Thymus (tissue), 11 donors: ENCODE measurements at regions not wholly inside any gene's neighbourhood (a gene's known extent, or its start where the extent isn't known, plus 50 kb on each side); places are given as distances from the start of the nearest gene placed in this dataset.
"Not testable (repeated sequence)": the region's sequence is repeated elsewhere in the genome, so short reads cannot be mapped to it uniquely, and the experiment has no call there.

Source experiments
- DNase-seq, 9 donors: peaks; one replicate each; pipeline ENCODE4 v3.0.0-alpha.2; 2013; ENCODE audit warnings: low spot score in 9 of 9, low read depth in 6 of 9, missing footprints in 1 of 9
- H3K27ac ChIP-seq, 2 donors: one replicate each; pipeline ENCODE4 v1.5.1; 2013; ENCODE audit warnings: control low read depth in 1 of 2, low read depth in 1 of 2, low read length in 1 of 2, mild to moderate bottlenecking in 1 of 2, moderate library complexity in 1 of 2
- H3K27me3 ChIP-seq, 2 donors: one replicate each; pipeline ENCODE4 v1.5.1; 2013; ENCODE audit warnings: low read length in 1 of 2; ENCODE audit not compliant: control insufficient read depth in 2 of 2, insufficient read depth in 1 of 2
- H3K36me3 ChIP-seq, 2 donors: one replicate each; pipeline ENCODE4 v1.5.1; 2013; ENCODE audit warnings: low read length in 1 of 2, mild to moderate bottlenecking in 1 of 2, moderate library complexity in 1 of 2; ENCODE audit not compliant: control insufficient read depth in 2 of 2, insufficient read depth in 2 of 2
- H3K4me1 ChIP-seq, 2 donors: one replicate each; pipeline ENCODE4 v1.5.1; 2013; ENCODE audit warnings: low read length in 2 of 2; ENCODE audit not compliant: control insufficient read depth in 2 of 2, insufficient read depth in 2 of 2
- H3K4me3 ChIP-seq, 2 donors: one replicate each; pipeline ENCODE4 v1.5.1; 2013; ENCODE audit warnings: low read length in 2 of 2, control low read depth in 1 of 2, mild to moderate bottlenecking in 1 of 2
- H3K9me3 ChIP-seq, 2 donors: one replicate each; pipeline ENCODE4 v1.5.1; 2013; ENCODE audit warnings: low read length in 1 of 2, mild to moderate bottlenecking in 1 of 2; ENCODE audit not compliant: control insufficient read depth in 2 of 2, insufficient read depth in 1 of 2
- WGBS: extraction: QIAGEN DNeasy Blood & Tissue Kit; methylation state at CpG from one replicate; pipeline ENCODE4 v1.1.7; 2013; 5-methylcytosine and 5-hydroxymethylcytosine counted together
- donor health status: healthy.

GRCh38 chr15:77897896-77898406 lies 179.6 kb downstream of the TBC1D2B start:
- Histone ChIP-seq H3K4me1 (no peaks in the 10 kb centered on the region), H3K27me3 (no peaks in the 10 kb centered on the region), H3K9me3 (no peaks in the 10 kb centered on the region), H3K27ac (no peak overlapping the region), H3K36me3 (no peaks in the 10 kb centered on the region), H3K4me3 (no peak overlapping the region)
- 96% methylated on average over 12 of the region's 12 CpGs for WGBS
- DNase-seq = no peak

DNA sequence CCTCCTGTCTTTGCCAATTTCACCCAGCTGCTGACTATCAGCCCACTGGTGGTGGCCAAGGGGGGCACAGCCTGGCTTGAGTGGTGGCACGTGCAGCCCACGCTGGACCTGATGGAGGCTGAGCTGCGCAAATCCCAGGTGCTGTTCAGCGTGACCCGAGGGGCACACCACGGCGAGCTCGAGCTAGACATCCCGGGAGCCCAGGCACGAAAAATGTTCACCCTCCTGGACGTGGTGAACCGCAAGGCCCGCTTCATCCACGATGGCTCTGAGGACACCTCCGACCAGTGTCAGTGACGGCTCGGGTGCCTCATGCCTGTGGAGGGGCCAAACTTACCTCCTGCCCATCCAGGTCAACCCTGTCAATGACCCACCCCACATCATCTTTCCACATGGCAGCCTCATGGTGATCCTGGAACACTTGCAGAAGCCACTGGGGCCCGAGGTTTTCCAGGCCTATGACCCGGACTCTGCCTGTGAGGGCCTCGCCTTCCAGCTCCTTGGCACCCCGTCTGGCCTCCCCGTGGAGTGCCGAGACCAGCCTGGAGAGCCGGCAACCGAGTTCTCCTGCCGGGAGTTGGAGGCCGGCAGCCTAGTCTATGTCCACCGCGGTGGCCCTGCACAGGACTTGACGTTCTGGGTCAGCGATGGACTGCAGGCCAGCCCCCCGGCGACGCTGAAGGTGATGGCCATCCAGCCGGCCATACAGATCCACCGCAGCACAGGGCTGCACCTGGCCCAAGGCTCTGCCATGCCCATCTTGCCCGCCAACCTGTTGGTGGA lies 180.2 kb downstream of the TBC1D2B start:
- H3K4me3 ChIP-seq, DNase-seq, H3K9me3 ChIP-seq, H3K27me3 ChIP-seq, H3K4me1 ChIP-seq, H3K27ac ChIP-seq, H3K36me3 ChIP-seq: not testable (repeated sequence)
- WGBS = 97% methylated on average over 36 of the region's 37 CpGs

DNA sequence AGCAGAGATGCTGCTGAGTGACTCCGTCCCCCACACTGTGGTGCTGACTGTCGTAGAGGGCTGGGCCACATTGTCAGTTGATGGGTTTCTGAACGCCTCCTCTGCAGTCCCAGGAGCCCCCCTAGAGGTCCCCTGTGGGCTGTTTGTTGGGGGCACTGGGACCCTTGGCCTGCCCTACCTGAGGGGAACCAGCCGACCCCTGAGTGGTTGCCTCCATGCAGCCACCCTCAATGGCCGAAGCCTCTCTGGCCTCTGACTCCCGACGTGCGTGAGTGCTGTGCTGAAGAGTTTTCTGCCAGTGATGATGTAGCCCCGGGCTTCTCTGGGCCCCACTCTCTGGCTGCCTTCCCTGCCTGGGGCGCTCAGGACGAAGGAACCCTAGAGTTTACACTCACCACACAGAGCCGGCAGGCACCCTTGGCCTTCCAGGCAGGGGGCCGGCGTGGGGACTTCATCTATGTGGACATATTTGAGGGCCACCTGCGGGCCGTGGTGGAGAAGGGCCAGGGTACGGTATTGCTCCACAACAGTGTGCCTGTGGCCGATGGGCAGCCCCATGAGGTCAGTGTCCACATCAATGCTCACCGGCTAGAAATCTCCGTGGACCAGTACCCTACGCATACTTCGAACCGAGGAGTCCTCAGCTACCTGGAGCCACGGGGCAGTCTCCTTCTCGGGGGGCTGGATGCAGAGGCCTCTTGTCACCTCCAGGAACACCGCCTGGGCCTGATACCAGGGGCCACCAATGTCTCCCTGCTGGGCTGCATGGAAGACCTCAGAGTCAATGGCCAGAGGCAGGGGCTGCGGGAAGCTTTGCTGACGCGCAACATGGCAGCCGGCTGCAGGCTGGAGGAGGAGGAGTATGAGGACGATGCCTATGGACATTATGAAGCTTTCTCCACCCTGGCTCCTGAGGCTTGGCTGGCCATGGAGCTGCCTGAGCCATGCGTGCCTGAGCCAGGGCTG lies 181.1 kb downstream of the TBC1D2B start:
- H3K27me3 ChIP-seq, DNase-seq, H3K27ac ChIP-seq, H3K4me3 ChIP-seq, H3K4me1 ChIP-seq, H3K36me3 ChIP-seq, H3K9me3 ChIP-seq: not testable (repeated sequence)
- WGBS = 93% methylated on average over 32 of the region's 32 CpGs

DNA sequence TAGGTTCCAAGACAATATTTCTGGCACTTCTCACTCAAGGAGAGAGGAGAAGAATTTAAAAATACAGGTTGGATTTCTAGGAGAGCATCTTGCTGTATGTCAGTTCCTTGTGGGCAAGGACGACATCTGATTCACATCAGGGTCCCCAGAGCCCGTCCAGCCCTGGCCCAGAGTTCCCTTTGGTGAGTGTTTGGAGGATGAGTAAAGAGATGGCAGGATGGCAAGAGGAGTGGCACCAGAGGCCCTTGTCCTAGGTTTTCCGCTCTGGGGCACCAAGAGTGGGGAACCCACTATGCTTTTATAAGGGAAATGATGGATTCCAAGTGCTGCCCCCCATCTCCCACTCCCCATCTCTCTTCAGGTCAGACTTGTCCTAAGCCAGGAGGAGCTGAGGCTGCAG lies 181.8 kb downstream of the TBC1D2B start:
- Histone ChIP-seq H3K4me3 (no peak overlapping the region), H3K36me3 (no peaks in the 10 kb centered on the region), H3K27me3 (no peaks in the 10 kb centered on the region), H3K27ac (no peak overlapping the region), H3K9me3 (no peaks in the 10 kb centered on the region), H3K4me1 (no peaks in the 10 kb centered on the region)
- DNase-seq = no peak
- WGBS = 94% methylated on average over 3 of the region's 3 CpGs

DNA sequence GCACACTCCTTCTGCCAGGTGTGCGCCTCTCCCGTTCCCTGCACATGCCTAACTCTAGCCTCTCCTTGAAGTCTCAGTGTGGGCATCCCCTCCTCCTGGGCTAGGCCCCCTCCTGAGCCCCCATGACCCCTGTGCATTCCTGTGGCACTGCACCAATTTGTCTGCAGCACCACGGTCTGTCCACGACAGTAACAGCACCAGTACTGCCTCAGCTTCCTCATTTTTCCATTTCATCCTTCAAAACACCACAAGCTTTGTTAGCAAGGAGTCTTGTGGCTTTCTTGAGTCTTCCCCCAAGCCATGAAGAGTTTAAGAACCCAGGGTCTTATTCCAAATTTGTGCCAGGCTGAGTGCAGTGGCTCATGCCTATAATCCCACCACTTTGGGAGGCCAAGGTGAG lies 182.4 kb downstream of the TBC1D2B start:
- not testable (repeated sequence) for H3K4me3 ChIP-seq, H3K27me3 ChIP-seq, H3K36me3 ChIP-seq, H3K9me3 ChIP-seq, H3K27ac ChIP-seq, DNase-seq, H3K4me1 ChIP-seq
- WGBS = 48% methylated on average over 4 of the region's 4 CpGs

DNA sequence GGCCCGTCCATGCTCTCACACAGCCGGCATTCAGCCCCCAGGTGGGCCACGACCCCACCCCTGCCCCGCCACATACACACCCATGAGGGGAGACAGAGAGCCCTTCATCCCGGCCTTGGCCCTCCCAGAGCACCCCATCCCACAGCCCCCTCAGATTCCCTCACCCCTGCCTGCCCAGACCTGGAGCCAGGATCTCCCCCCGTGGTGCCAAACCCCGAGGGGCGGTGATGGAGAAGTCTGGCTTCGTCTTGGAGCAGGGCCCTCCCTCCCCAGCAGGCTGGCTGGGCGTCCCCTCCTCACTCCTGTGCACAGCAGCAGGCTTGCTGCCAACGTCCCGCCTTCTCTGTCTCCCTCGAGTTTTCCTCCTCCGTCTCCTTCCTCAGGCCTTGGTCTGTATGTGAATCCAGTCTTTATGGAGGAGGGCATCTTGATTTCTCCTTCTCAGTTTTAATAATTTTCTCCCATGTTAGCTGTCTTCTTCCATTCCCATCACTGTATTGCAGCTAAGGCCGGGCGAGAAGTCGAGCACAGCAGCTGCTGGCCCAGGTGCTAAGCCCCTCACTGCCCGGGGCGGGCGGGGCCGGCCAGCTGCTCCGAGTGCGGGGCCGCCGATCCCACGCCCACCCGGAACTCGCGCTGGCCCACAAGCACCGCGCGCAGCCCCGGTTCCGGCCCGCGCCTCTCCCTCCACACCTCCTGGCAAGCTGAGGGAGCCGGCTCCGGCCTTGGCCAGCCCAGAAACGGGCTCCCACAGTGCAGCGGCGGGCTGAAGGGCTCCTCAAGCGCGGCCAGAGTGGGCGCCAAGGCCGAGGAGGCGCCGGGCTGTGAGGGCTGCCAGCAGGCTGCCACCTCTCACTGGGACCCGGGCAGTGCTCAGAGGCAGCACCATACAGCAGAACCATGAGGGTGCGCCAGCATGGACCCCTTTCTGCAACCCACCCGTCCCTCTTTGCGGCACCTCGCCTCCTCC lies 183.6 kb downstream of the TBC1D2B start:
- not testable (repeated sequence) for H3K9me3 ChIP-seq, H3K27ac ChIP-seq, H3K4me1 ChIP-seq, H3K27me3 ChIP-seq, H3K4me3 ChIP-seq, DNase-seq, H3K36me3 ChIP-seq
- 90% methylated on average over 52 of the region's 52 CpGs for WGBS

DNA sequence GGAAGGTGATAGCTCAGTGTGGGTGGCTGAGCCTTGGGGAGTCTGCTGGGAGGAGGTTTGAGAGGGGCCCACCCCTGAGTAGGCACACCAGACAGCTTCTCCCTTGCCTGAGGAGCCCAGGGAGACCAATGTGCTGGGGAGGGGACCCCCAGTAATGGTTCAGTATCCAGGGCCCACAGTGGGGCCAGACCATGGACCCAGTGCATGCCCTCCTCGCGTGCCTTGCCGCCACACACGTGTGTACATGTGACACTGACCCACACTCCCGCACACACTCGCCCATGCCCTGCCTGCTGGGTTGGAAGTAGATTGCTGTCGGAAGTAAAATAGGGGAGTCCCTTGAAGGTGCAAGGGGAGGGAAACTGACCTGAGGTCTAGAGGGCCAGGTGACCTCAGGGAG lies 184.3 kb downstream of the TBC1D2B start:
- 98% methylated on average over 7 of the region's 7 CpGs for WGBS
- not testable (repeated sequence) for H3K4me1 ChIP-seq, H3K9me3 ChIP-seq, H3K4me3 ChIP-seq, H3K27me3 ChIP-seq, H3K27ac ChIP-seq, H3K36me3 ChIP-seq, DNase-seq

DNA sequence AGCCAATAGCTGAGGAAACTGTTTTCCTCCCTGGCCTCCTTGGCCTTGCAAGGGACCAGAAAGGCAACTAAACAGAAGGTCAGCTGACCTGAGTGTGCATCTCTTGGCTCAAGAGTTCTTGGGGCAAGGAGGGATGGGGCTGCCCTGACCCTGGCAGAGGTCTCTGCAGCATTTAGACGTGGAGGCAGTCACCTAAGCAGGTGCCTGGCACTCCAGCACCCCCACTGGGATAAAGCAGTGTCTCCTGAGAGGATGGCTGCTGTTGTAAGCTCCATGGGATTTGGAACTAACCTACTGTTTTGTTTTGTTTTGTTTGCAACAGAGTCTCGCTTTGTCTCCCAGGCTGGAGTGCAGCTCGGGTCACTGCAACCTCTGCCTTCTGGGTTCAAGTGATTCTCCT lies 185.2 kb downstream of the TBC1D2B start:
- Histone ChIP-seq H3K9me3 (no peaks in the 10 kb centered on the region), H3K4me3 (no peak overlapping the region), H3K36me3 (no peaks in the 10 kb centered on the region), H3K27ac (no peak overlapping the region), H3K4me1 (no peaks in the 10 kb centered on the region), H3K27me3 (no peaks in the 10 kb centered on the region)
- DNase-seq = no peak
- WGBS = 89% methylated on average over 3 of the region's 3 CpGs
